Fibroblast of the aortic adventitia (primary cell): ENCODE measurements at regions not wholly inside any gene's neighbourhood (a gene's known extent, or its start where the extent isn't known, plus 50 kb on each side); places are given as distances from the start of the nearest gene placed in this dataset.
A peak's percentile ranks its signal among the peaks of the same experiment; 100 is the strongest.

Source experiments
- DNase-seq: peaks from one replicate; pipeline ENCODE4 v3.0.0-alpha.2; 2010; ENCODE audit warnings: low read depth
- H3K4me3 ChIP-seq: 2 replicates; pipeline ENCODE4 v1.5.1; 2011; ENCODE audit warnings: low read depth, mild to moderate bottlenecking, control low read depth, low read length, moderate library complexity
- CTCF ChIP-seq: IDR thresholded peaks from 2 replicates; pipeline ENCODE4 v1.5.1; 2011; ENCODE audit warnings: mild to moderate bottlenecking, low read length, control low read depth, inconsistent platforms; ENCODE audit not compliant: insufficient read depth

GRCh38 chr11:116478669-116479668 lies 293.8 kb downstream of the BUD13 start:
- DNase-seq: no peak
- no peak for TF ChIP-seq CTCF
- H3K4me3 ChIP-seq: no peak overlapping the region

- DNase-seq: no peak
- no peak for TF ChIP-seq CTCF
Observed at GRCh38 chr11:116478205-116478604, 294.6 kb downstream of the BUD13 start.

GRCh38 chr11:116473790-116474346 lies 298.9 kb downstream of the BUD13 start:
- TF ChIP-seq CTCF: no peak
- no peak overlapping the region for H3K4me3 ChIP-seq
- no peak for DNase-seq

More at GRCh38 chr11:116478205-116478604, 294.6 kb downstream of the BUD13 start:
- H3K4me3 ChIP-seq: no peak overlapping the region

GRCh38 chr11:116473206-116473769 lies 299.5 kb downstream of the BUD13 start:
- DNase-seq: peak; percentile 14
- TF ChIP-seq CTCF: no peak
- H3K4me3 ChIP-seq: no peak overlapping the region

- DNase-seq: peak; percentile 15
- no peak for TF ChIP-seq CTCF
Observed at GRCh38 chr11:116472651-116473050, 300.1 kb downstream of the BUD13 start.

GRCh38 chr11:116471608-116472256 lies 301.1 kb downstream of the BUD13 start:
- peak; percentile 88 for DNase-seq
- no peak for TF ChIP-seq CTCF
- no peak overlapping the region for H3K4me3 ChIP-seq

More at GRCh38 chr11:116472651-116473050, 300.1 kb downstream of the BUD13 start:
- no peak overlapping the region for H3K4me3 ChIP-seq
